Neural progenitor cell (in vitro differentiated cells): ENCODE measurements at regions not wholly inside any gene's neighbourhood (a gene's known extent, or its start where the extent isn't known, plus 50 kb on each side); places are given as distances from the start of the nearest gene placed in this dataset.
A peak's percentile ranks its signal among the peaks of the same experiment; 100 is the strongest.

Experiments used
- DNase-seq: peaks from one replicate; pipeline ENCODE4 v3.0.0-alpha.2; 2016; ENCODE audit warnings: low spot score
- H2AFZ ChIP-seq: fragments of 200-600 bp; sonication (generic); replicated peaks from 2 replicates; pipeline ENCODE4 v1.6.1; 2016; ENCODE audit warnings: antibody characterized with exemption
- H3F3A ChIP-seq: fragments of 200-600 bp; sonication (generic); 2 replicates; pipeline ENCODE4 v1.6.1; 2016; ENCODE audit warnings: antibody characterized with exemption, low read depth
- H3K27ac ChIP-seq: fragments of 200-600 bp; sonication (generic); 2 replicates; pipeline ENCODE4 v1.5.1; 2016; ENCODE audit warnings: mild to moderate bottlenecking
- H3K27me3 ChIP-seq: fragments of 200-600 bp; sonication (generic); 2 replicates; pipeline ENCODE4 v1.6.1; 2016; ENCODE audit warnings: mild to moderate bottlenecking, moderate library complexity
- H3K36me3 ChIP-seq: fragments of 200-600 bp; sonication (generic); 2 replicates; pipeline ENCODE4 v1.5.1; 2016
- H3K4me1 ChIP-seq: fragments of 200-600 bp; sonication (generic); 2 replicates; pipeline ENCODE4 v1.6.1; 2016; ENCODE audit warnings: mixed run types
- H3K4me2 ChIP-seq: fragments of 200-600 bp; sonication (generic); 2 replicates; pipeline ENCODE4 v1.6.1; 2016
- H3K4me3 ChIP-seq: fragments of 200-600 bp; sonication (generic); 2 replicates; pipeline ENCODE4 v1.5.1; 2016
- H3K79me2 ChIP-seq: fragments of 200-600 bp; sonication (generic); 2 replicates; pipeline ENCODE4 v1.6.1; 2016; ENCODE audit warnings: low read depth
- H3K9ac ChIP-seq: fragments of 200-600 bp; sonication (generic); 2 replicates; pipeline ENCODE4 v1.6.1; 2016
- H3K9me3 ChIP-seq: fragments of 200-600 bp; sonication (generic); 2 replicates; pipeline ENCODE4 v1.5.1; 2016; ENCODE audit warnings: low read depth
- H4K20me1 ChIP-seq: fragments of 200-600 bp; sonication (generic); 2 replicates; pipeline ENCODE4 v1.6.1; 2016; ENCODE audit warnings: low read depth
- H3K27ac Mint-ChIP-seq: 3 replicates; pipeline ENCODE4 v1.8.0; 2021; ENCODE audit warnings: mixed read lengths
- H3K27me3 Mint-ChIP-seq: 2 replicates; pipeline ENCODE4 v1.8.0; 2022; ENCODE audit warnings: low read depth, mild to moderate bottlenecking, inconsistent platforms, moderate library complexity, mixed read lengths; ENCODE audit not compliant: insufficient read depth
- H3K36me3 Mint-ChIP-seq: 3 replicates; pipeline ENCODE4 v1.8.0; 2021; ENCODE audit warnings: mixed read lengths
- H3K4me1 Mint-ChIP-seq: 3 replicates; pipeline ENCODE4 v1.8.0; 2021; ENCODE audit warnings: mixed read lengths
- H3K4me3 Mint-ChIP-seq: 3 replicates; pipeline ENCODE4 v1.8.0; 2021; ENCODE audit warnings: mild to moderate bottlenecking, moderate library complexity, mixed read lengths
- H3K9me3 Mint-ChIP-seq: 3 replicates; pipeline ENCODE4 v1.8.0; 2020; ENCODE audit warnings: mixed read lengths
- CTCF ChIP-seq: fragments of 200-600 bp; sonication (generic); IDR thresholded peaks from 2 replicates; pipeline ENCODE4 v1.5.1; 2017; ENCODE audit warnings: antibody characterized with exemption, mild to moderate bottlenecking
- EZH2 ChIP-seq: fragments of 200-600 bp; sonication (generic); IDR thresholded peaks from 2 replicates; pipeline ENCODE4 v1.6.1; 2017; ENCODE audit warnings: antibody characterized with exemption, mild to moderate bottlenecking, moderate library complexity
- EZH2phosphoT487 ChIP-seq: fragments of 200-600 bp; sonication (generic); IDR thresholded peaks from 2 replicates; pipeline ENCODE4 v1.6.1; 2017; ENCODE audit warnings: antibody characterized with exemption

GRCh38 chr15:62444104-62445022, 279.3 kb upstream of the C2CD4B start:
- no peak overlapping the region for H3K4me3 Mint-ChIP-seq
- H3K36me3 Mint-ChIP-seq = no peaks in the 10 kb centered on the region
- Histone ChIP-seq H3K79me2 (no peaks in the 10 kb centered on the region), H3K4me1 (peaks cover 3% of the 10 kb centered on the region), H3F3A (no peaks in the 10 kb centered on the region), H3K27ac (no peak overlapping the region), H3K4me2 (no peak overlapping the region), H2AFZ (no peak overlapping the region), H3K4me3 (no peak overlapping the region), H4K20me1 (no peaks in the 10 kb centered on the region), H3K27me3 (no peaks in the 10 kb centered on the region), H3K36me3 (no peaks in the 10 kb centered on the region), H3K9ac (no peak overlapping the region), H3K9me3 (no peaks in the 10 kb centered on the region)
- DNase-seq = no peak
- peak overlapping the region; percentile 5 for H3K27ac Mint-ChIP-seq
- peaks cover 27% of the 10 kb centered on the region for H3K4me1 Mint-ChIP-seq
- no peaks in the 10 kb centered on the region for H3K27me3 Mint-ChIP-seq
- no peaks in the 10 kb centered on the region for H3K9me3 Mint-ChIP-seq
- no peak for TF ChIP-seq CTCF
- TF ChIP-seq EZH2 = no peak
- no peak for TF ChIP-seq EZH2phosphoT487

- Histone ChIP-seq H3K9me3 (no peaks in the 10 kb centered on the region), H3K4me2 (no peak overlapping the region), H3F3A (no peaks in the 10 kb centered on the region), H3K9ac (no peak overlapping the region), H3K4me3 (no peak overlapping the region), H3K27ac (no peak overlapping the region), H2AFZ (no peak overlapping the region), H3K36me3 (no peaks in the 10 kb centered on the region), H3K27me3 (no peaks in the 10 kb centered on the region), H4K20me1 (no peaks in the 10 kb centered on the region), H3K79me2 (no peaks in the 10 kb centered on the region), H3K4me1 (peaks cover 3% of the 10 kb centered on the region)
- Mint-ChIP-seq H3K36me3 (no peaks in the 10 kb centered on the region), H3K27ac (no peak overlapping the region), H3K9me3 (no peaks in the 10 kb centered on the region), H3K27me3 (peaks cover 2% of the 10 kb centered on the region), H3K4me1 (peaks cover 25% of the 10 kb centered on the region), H3K4me3 (no peak overlapping the region)
- no peak for DNase-seq
- TF ChIP-seq EZH2 (no peak), CTCF (no peak), EZH2phosphoT487 (no peak)
Observed at GRCh38 chr15:62445244-62445643, 280.2 kb upstream of the C2CD4B start.

- no peaks in the 10 kb centered on the region for H3K9me3 ChIP-seq
- H4K20me1 ChIP-seq = no peaks in the 10 kb centered on the region
- Mint-ChIP-seq H3K27me3 (peaks cover 2% of the 10 kb centered on the region), H3K36me3 (no peaks in the 10 kb centered on the region), H3K9me3 (no peaks in the 10 kb centered on the region), H3K4me3 (no peak overlapping the region), H3K4me1 (peaks cover 15% of the 10 kb centered on the region), H3K27ac (no peak overlapping the region)
- no peak overlapping the region for H3K4me3 ChIP-seq
- no peak for TF ChIP-seq CTCF
- no peak for TF ChIP-seq EZH2
- H3K4me1 ChIP-seq = peaks cover 9% of the 10 kb centered on the region
- DNase-seq = no peak
- H3K27ac ChIP-seq = no peak overlapping the region
- no peak overlapping the region for H2AFZ ChIP-seq
- H3K9ac ChIP-seq = no peak overlapping the region
- H3K4me2 ChIP-seq = no peak overlapping the region
- no peaks in the 10 kb centered on the region for H3K27me3 ChIP-seq
- no peaks in the 10 kb centered on the region for H3K36me3 ChIP-seq
- no peaks in the 10 kb centered on the region for H3K79me2 ChIP-seq
- no peaks in the 10 kb centered on the region for H3F3A ChIP-seq
Observed at GRCh38 chr15:62446984-62447383, 281.9 kb upstream of the C2CD4B start.
